ENCODE measurements at regions not wholly inside any gene's neighbourhood (a gene's known extent, or its start where the extent isn't known, plus 50 kb on each side); places are given as distances from the start of the nearest gene placed in this dataset.

- Histone ChIP-seq H3K4me3 (ENCODE audit: control insufficient read depth in 2 of 3, extremely low read depth in 1 of 3, insufficient read depth in 2 of 3, low read depth in 1 of 3, low read length in 3 of 3) (peak overlapping the region in 2 of 3 experiments; percentile 23 to 40), H3K27me3 (ENCODE audit: control insufficient read depth, extremely low read depth, insufficient read depth, low read length) (no peaks in the 10 kb centered on the region), H3K9me1 (ENCODE audit: control insufficient read depth, extremely low read depth, insufficient read depth, low read length) (no peaks in the 10 kb centered on the region), H3K36me3 (ENCODE audit: control insufficient read depth in 2 of 2, extremely low read depth in 1 of 2, insufficient read depth in 2 of 2, low read length in 2 of 2) (no peaks in the 10 kb centered on the region), H3K79me2 (ENCODE audit: control insufficient read depth, insufficient read depth, low read length) (no peaks in the 10 kb centered on the region), H2AFZ (ENCODE audit: control insufficient read depth, low read length) (no peak overlapping the region), H3K4me2 (ENCODE audit: control insufficient read depth, extremely low read depth, insufficient read depth, low read depth, low read length) (peak overlapping the region; percentile 73), H3K27ac (ENCODE audit: control insufficient read depth, insufficient read depth, low read length) (peak overlapping the region; percentile 60), H3K9ac (ENCODE audit: control insufficient read depth, extremely low read depth, insufficient read depth, low read length) (no peak overlapping the region), H3K4me1 (ENCODE audit: control insufficient read depth, extremely low read depth, insufficient read depth, low read length) (peaks cover 8% of the 10 kb centered on the region), H4K20me1 (ENCODE audit: control insufficient read depth, extremely low read depth, insufficient read depth, low read length) (no peaks in the 10 kb centered on the region), H3K9me3 (ENCODE audit: control insufficient read depth, low read depth, low read length) (no peaks in the 10 kb centered on the region)
- TF ChIP-seq EZH2 (IDR thresholded peaks at IDR 0.05; ENCODE audit: low read length) (no peak), CTCF (optimal IDR thresholded peaks at IDR 0.05 in 1 of 3, IDR thresholded peaks at IDR 0.05 in 1 of 3, conservative IDR thresholded peaks at IDR 0.05 in 1 of 3; ENCODE audit: extremely low read depth in 1 of 3, insufficient read depth in 2 of 3, low read length in 3 of 3) (no peak)
- FAIRE-seq (peak; percentile 34), DNase-seq (ENCODE audit: low read depth, low spot score) (no peak)
- dilution Hi-C loops (cut with MboI; ENCODE audit: extremely low pct_ligation_motif_present, low sequenced_read_pairs) = no loop called here
Measured at GRCh38 chr2:137846993-137847392, 117.3 kb upstream of the HNMT start.

- DNase-seq (ENCODE audit: low read depth, low spot score) (no peak), FAIRE-seq (peak; percentile 36)
- Histone ChIP-seq H4K20me1 (ENCODE audit: control insufficient read depth, extremely low read depth, insufficient read depth, low read length) (no peaks in the 10 kb centered on the region), H3K4me3 (ENCODE audit: control insufficient read depth in 2 of 3, extremely low read depth in 1 of 3, insufficient read depth in 2 of 3, low read depth in 1 of 3, low read length in 3 of 3) (peak overlapping the region in 2 of 3 experiments; percentile 23 to 40), H3K9me1 (ENCODE audit: control insufficient read depth, extremely low read depth, insufficient read depth, low read length) (no peaks in the 10 kb centered on the region), H3K4me2 (ENCODE audit: control insufficient read depth, extremely low read depth, insufficient read depth, low read depth, low read length) (peak overlapping the region; percentile 73), H3K9me3 (ENCODE audit: control insufficient read depth, low read depth, low read length) (no peaks in the 10 kb centered on the region), H2AFZ (ENCODE audit: control insufficient read depth, low read length) (no peak overlapping the region), H3K9ac (ENCODE audit: control insufficient read depth, extremely low read depth, insufficient read depth, low read length) (no peak overlapping the region), H3K79me2 (ENCODE audit: control insufficient read depth, insufficient read depth, low read length) (no peaks in the 10 kb centered on the region), H3K27me3 (ENCODE audit: control insufficient read depth, extremely low read depth, insufficient read depth, low read length) (no peaks in the 10 kb centered on the region), H3K36me3 (ENCODE audit: control insufficient read depth in 2 of 2, extremely low read depth in 1 of 2, insufficient read depth in 2 of 2, low read length in 2 of 2) (no peaks in the 10 kb centered on the region), H3K27ac (ENCODE audit: control insufficient read depth, insufficient read depth, low read length) (peak overlapping the region; percentile 60), H3K4me1 (ENCODE audit: control insufficient read depth, extremely low read depth, insufficient read depth, low read length) (peaks cover 8% of the 10 kb centered on the region)
- TF ChIP-seq CTCF (optimal IDR thresholded peaks at IDR 0.05 in 1 of 3, IDR thresholded peaks at IDR 0.05 in 1 of 3, conservative IDR thresholded peaks at IDR 0.05 in 1 of 3; ENCODE audit: extremely low read depth in 1 of 3, insufficient read depth in 2 of 3, low read length in 3 of 3) = no peak
- no peak for TF ChIP-seq EZH2 (IDR thresholded peaks at IDR 0.05; ENCODE audit: low read length)
- dilution Hi-C loops (cut with MboI; ENCODE audit: extremely low pct_ligation_motif_present, low sequenced_read_pairs) = no loop called here
Measured at GRCh38 chr2:137847443-137847842, 116.8 kb upstream of the HNMT start.

Data from keratinocyte (primary cell).